Endodermal cell (in vitro differentiated cells): ENCODE measurements at regions not wholly inside any gene's neighbourhood (a gene's known extent, or its start where the extent isn't known, plus 50 kb on each side); places are given as distances from the start of the nearest gene placed in this dataset.
A peak's percentile ranks its signal among the peaks of the same experiment; 100 is the strongest.

ENCODE experiments used
- DNase-seq: peaks from one replicate; pipeline ENCODE4 v3.0.0-alpha.2; 2017
- H3K27ac ChIP-seq: 2 replicates; pipeline ENCODE4 v1.5.1; 2013; ENCODE audit warnings: mild to moderate bottlenecking, low read depth, low read length, moderate library complexity
- H3K27me3 ChIP-seq: 2 replicates; pipeline ENCODE4 v1.6.1; 2013; ENCODE audit warnings: mild to moderate bottlenecking, low read length, moderate library complexity; ENCODE audit not compliant: insufficient read depth, control insufficient read depth, poor library complexity, severe bottlenecking
- H3K36me3 ChIP-seq: 2 replicates; pipeline ENCODE4 v1.7.0; 2013; ENCODE audit warnings: mild to moderate bottlenecking, low read length, moderate library complexity; ENCODE audit not compliant: control insufficient read depth, insufficient read depth
- H3K4me1 ChIP-seq: one replicate; pipeline ENCODE4 v1.7.0; 2013; ENCODE audit warnings: low read length; ENCODE audit not compliant: control insufficient read depth, insufficient read depth
- H3K4me3 ChIP-seq: 2 replicates; pipeline ENCODE4 v1.5.1; 2013; ENCODE audit warnings: mild to moderate bottlenecking, low read length, moderate library complexity
- H3K9ac ChIP-seq: 2 replicates; pipeline ENCODE4 v1.6.1; 2013; ENCODE audit warnings: mild to moderate bottlenecking, low read length, moderate library complexity; ENCODE audit not compliant: poor library complexity, severe bottlenecking; ENCODE audit errors: extremely low read depth
- H3K9me3 ChIP-seq: 2 replicates; pipeline ENCODE4 v1.6.1; 2013; ENCODE audit warnings: mild to moderate bottlenecking, low read length, moderate library complexity; ENCODE audit not compliant: control insufficient read depth
- H3K27ac Mint-ChIP-seq: 2 replicates; pipeline ENCODE4 v1.8.0; 2020; ENCODE audit warnings: mixed read lengths
- H3K27me3 Mint-ChIP-seq: 2 replicates; pipeline ENCODE4 v1.8.0; 2021; ENCODE audit warnings: mild to moderate bottlenecking, mixed read lengths; ENCODE audit not compliant: insufficient read depth
- H3K36me3 Mint-ChIP-seq: 2 replicates; pipeline ENCODE4 v1.8.0; 2020; ENCODE audit warnings: low read depth, mixed read lengths
- H3K4me1 Mint-ChIP-seq: 2 replicates; pipeline ENCODE4 v1.8.0; 2020; ENCODE audit warnings: mixed read lengths
- H3K4me3 Mint-ChIP-seq: 2 replicates; pipeline ENCODE4 v1.8.0; 2020; ENCODE audit warnings: mild to moderate bottlenecking, moderate library complexity, mixed read lengths
- H3K9me3 Mint-ChIP-seq: 2 replicates; pipeline ENCODE4 v1.8.0; 2020; ENCODE audit warnings: mild to moderate bottlenecking, mixed read lengths
- CTCF ChIP-seq: fragments of 200-600 bp; sonication (generic); conservative IDR thresholded peaks from 2 replicates; pipeline ENCODE4 v1.5.0; 2021; ENCODE audit warnings: antibody characterized with exemption, mild to moderate bottlenecking
- WGBS, 2 experiments: methylation state at CpG; one replicate each; pipeline versions ENCODE4 v1.1.5 to v1.1.7; 2013; ENCODE audit warnings: missing lambda C conversion rate in 2 of 2, mixed read lengths in 1 of 2; ENCODE audit not compliant: insufficient coverage in 1 of 2, insufficient read length in 1 of 2; 5-methylcytosine and 5-hydroxymethylcytosine counted together

DNA sequence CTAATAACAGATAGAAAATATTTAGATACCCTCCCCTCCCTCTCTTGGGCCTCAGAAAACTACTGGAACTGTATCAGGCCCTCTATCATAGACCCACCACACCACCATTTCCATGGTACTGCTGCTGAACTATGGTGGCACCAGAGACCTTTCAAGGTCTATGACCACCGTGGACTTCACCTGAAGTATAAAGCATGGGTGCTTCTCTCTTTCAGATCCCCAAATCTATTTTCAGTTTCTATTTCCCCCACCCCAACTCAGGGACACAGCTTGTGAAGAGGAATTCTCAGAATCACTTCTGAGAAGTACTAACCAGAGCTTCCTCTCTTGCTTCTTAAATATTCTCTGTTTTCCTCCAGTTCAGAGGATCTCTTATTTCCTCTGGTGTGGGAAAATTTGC is 840.8 kb upstream of the HTR2C start:
- no peak overlapping the region for H3K27ac ChIP-seq
- H3K4me3 Mint-ChIP-seq, result no peak overlapping the region
- H3K9ac ChIP-seq, result no peak overlapping the region
- 88% methylated on average over 1 of the region's 1 CpG; no CpG with 5 or more reads in 1 of the 2 experiments for WGBS, 2 experiments
- no peak overlapping the region for H3K4me3 ChIP-seq
- H3K4me1 ChIP-seq, result no peaks in the 10 kb centered on the region
- no peaks in the 10 kb centered on the region for H3K9me3 ChIP-seq
- no peaks in the 10 kb centered on the region for H3K27me3 Mint-ChIP-seq
- TF ChIP-seq CTCF, result no peak
- no peak overlapping the region for H3K27ac Mint-ChIP-seq
- peaks cover 2% of the 10 kb centered on the region for H3K36me3 Mint-ChIP-seq
- H3K27me3 ChIP-seq, result no peaks in the 10 kb centered on the region
- DNase-seq, result no peak
- peaks cover 2% of the 10 kb centered on the region for H3K4me1 Mint-ChIP-seq
- no peaks in the 10 kb centered on the region for H3K9me3 Mint-ChIP-seq
- no peaks in the 10 kb centered on the region for H3K36me3 ChIP-seq

- no peak overlapping the region for H3K27ac ChIP-seq
- H3K27me3 ChIP-seq, result no peaks in the 10 kb centered on the region
- TF ChIP-seq CTCF, result peak; percentile 67
- no peak overlapping the region for H3K9ac ChIP-seq
- H3K9me3 ChIP-seq, result no peaks in the 10 kb centered on the region
- Mint-ChIP-seq H3K4me3 (no peak overlapping the region), H3K4me1 (peaks cover 2% of the 10 kb centered on the region), H3K9me3 (peaks cover 2% of the 10 kb centered on the region), H3K27me3 (no peaks in the 10 kb centered on the region), H3K36me3 (peaks cover 8% of the 10 kb centered on the region), H3K27ac (no peak overlapping the region)
- H3K4me3 ChIP-seq, result no peak overlapping the region
- 53% methylated on average over 2 of the region's 2 CpGs; no CpG with 5 or more reads in 1 of the 2 experiments for whole genome bisulfite sequencing, 2 experiments
- no peaks in the 10 kb centered on the region for H3K36me3 ChIP-seq
- H3K4me1 ChIP-seq, result no peaks in the 10 kb centered on the region
- peak; percentile 59 for DNase-seq
Observed at GRCh38 chrX:113741744-113742143, 842.1 kb upstream of the HTR2C start.

DNA sequence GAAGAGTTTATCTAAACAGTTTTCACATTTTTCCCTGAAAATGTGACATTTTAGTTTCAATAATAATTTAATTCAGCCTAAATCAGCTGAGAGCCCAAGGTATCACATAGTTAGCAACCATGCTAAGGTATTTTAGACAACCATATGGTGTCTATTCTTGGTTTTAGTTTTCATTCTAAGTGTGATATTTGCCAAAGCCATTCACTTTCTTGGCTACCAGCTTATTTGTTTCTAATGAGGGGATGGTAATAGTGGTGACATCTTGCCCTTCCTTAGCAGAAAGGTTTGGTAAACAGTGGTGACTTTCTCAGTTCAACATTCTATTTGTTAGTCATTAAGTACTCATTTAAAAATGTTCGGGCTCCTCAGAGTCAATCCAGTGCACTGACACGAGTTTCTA is 854.9 kb upstream of the HTR2C start:
- no peak overlapping the region for H3K9ac ChIP-seq
- Mint-ChIP-seq H3K4me3 (no peak overlapping the region), H3K9me3 (peaks cover 35% of the 10 kb centered on the region), H3K27ac (no peak overlapping the region), H3K36me3 (peaks cover 12% of the 10 kb centered on the region), H3K4me1 (no peaks in the 10 kb centered on the region), H3K27me3 (no peaks in the 10 kb centered on the region)
- no peaks in the 10 kb centered on the region for H3K36me3 ChIP-seq
- no peak overlapping the region for H3K4me3 ChIP-seq
- no peak for DNase-seq
- no peaks in the 10 kb centered on the region for H3K27me3 ChIP-seq
- H3K9me3 ChIP-seq, result no peaks in the 10 kb centered on the region
- H3K27ac ChIP-seq, result no peak overlapping the region
- H3K4me1 ChIP-seq, result no peaks in the 10 kb centered on the region
- no peak for TF ChIP-seq CTCF
- WGBS, 2 experiments, result 74% methylated on average over 2 of the region's 2 CpGs; no CpG with 5 or more reads in 1 of the 2 experiments
